ENCODE measurements at regions not wholly inside any gene's neighbourhood (a gene's known extent, or its start where the extent isn't known, plus 50 kb on each side); places are given as distances from the start of the nearest gene placed in this dataset.

- H3K27me3 ChIP-seq = no peaks in the 10 kb centered on the region
- no peaks in the 10 kb centered on the region for H3K4me1 ChIP-seq
- no peak for DNase-seq (ENCODE audit: low spot score in 2 of 2)
- TF ChIP-seq EP300 (IDR thresholded peaks at IDR 0.05) (no peak), POLR2AphosphoS5 (IDR thresholded peaks at IDR 0.05) (no peak), CTCF (IDR thresholded peaks at IDR 0.05) (no peak), POLR2A (IDR thresholded peaks at IDR 0.05) (no peak)
- no peaks in the 10 kb centered on the region for H3K36me3 ChIP-seq
- no peak overlapping the region for H3K27ac ChIP-seq
- 61% methylated on average over 3 of the region's 3 CpGs for WGBS
- H3K9me3 ChIP-seq = no peaks in the 10 kb centered on the region
- no peak overlapping the region for H3K4me3 ChIP-seq
Observed at GRCh38 chr3:24736701-24737100, 242.1 kb upstream of the THRB start.

GRCh38 chr3:24740326-24740725 is 245.7 kb upstream of the THRB start:
- no peaks in the 10 kb centered on the region for H3K4me1 ChIP-seq
- H3K4me3 ChIP-seq = no peak overlapping the region
- H3K27me3 ChIP-seq = no peaks in the 10 kb centered on the region
- WGBS = 78% methylated on average over 3 of the region's 3 CpGs
- no peak overlapping the region for H3K27ac ChIP-seq
- no peak for DNase-seq (ENCODE audit: low spot score in 2 of 2)
- TF ChIP-seq EP300 (IDR thresholded peaks at IDR 0.05) = no peak
- TF ChIP-seq POLR2AphosphoS5 (IDR thresholded peaks at IDR 0.05) = no peak
- no peak for TF ChIP-seq POLR2A (IDR thresholded peaks at IDR 0.05)
- TF ChIP-seq CTCF (IDR thresholded peaks at IDR 0.05) = no peak
- H3K36me3 ChIP-seq = no peaks in the 10 kb centered on the region
- no peaks in the 10 kb centered on the region for H3K9me3 ChIP-seq

GRCh38 chr3:24741506-24741905 is 246.9 kb upstream of the THRB start:
- WGBS = 89% methylated on average over 2 of the region's 2 CpGs
- TF ChIP-seq EP300 (IDR thresholded peaks at IDR 0.05) = no peak
- TF ChIP-seq CTCF (IDR thresholded peaks at IDR 0.05) = no peak
- no peak for TF ChIP-seq POLR2AphosphoS5 (IDR thresholded peaks at IDR 0.05)
- TF ChIP-seq POLR2A (IDR thresholded peaks at IDR 0.05) = no peak
- no peaks in the 10 kb centered on the region for H3K9me3 ChIP-seq
- no peaks in the 10 kb centered on the region for H3K27me3 ChIP-seq
- no peak overlapping the region for H3K27ac ChIP-seq
- no peaks in the 10 kb centered on the region for H3K4me1 ChIP-seq
- no peaks in the 10 kb centered on the region for H3K36me3 ChIP-seq
- DNase-seq (ENCODE audit: low spot score in 2 of 2) = no peak
- H3K4me3 ChIP-seq = no peak overlapping the region

- Histone ChIP-seq H3K4me1 (no peaks in the 10 kb centered on the region), H3K36me3 (no peaks in the 10 kb centered on the region), H3K9me3 (no peaks in the 10 kb centered on the region), H3K4me3 (no peak overlapping the region), H3K27ac (no peak overlapping the region), H3K27me3 (no peaks in the 10 kb centered on the region)
- TF ChIP-seq CTCF (IDR thresholded peaks at IDR 0.05) (no peak), POLR2AphosphoS5 (IDR thresholded peaks at IDR 0.05) (no peak), POLR2A (IDR thresholded peaks at IDR 0.05) (no peak), EP300 (IDR thresholded peaks at IDR 0.05) (no peak)
- WGBS = 86% methylated on average over 4 of the region's 4 CpGs
- no peak for DNase-seq (ENCODE audit: low spot score in 2 of 2)
Observed at GRCh38 chr3:24748520-24748919, 253.9 kb upstream of the THRB start.

- DNase-seq (ENCODE audit: low spot score in 2 of 2) = no peak
- no peak overlapping the region for H3K4me3 ChIP-seq
- H3K27me3 ChIP-seq = peaks cover 3% of the 10 kb centered on the region
- H3K4me1 ChIP-seq = no peaks in the 10 kb centered on the region
- H3K27ac ChIP-seq = no peak overlapping the region
- no peak for TF ChIP-seq CTCF (IDR thresholded peaks at IDR 0.05)
- TF ChIP-seq EP300 (IDR thresholded peaks at IDR 0.05) = no peak
- TF ChIP-seq POLR2AphosphoS5 (IDR thresholded peaks at IDR 0.05) = no peak
- no peak for TF ChIP-seq POLR2A (IDR thresholded peaks at IDR 0.05)
- no peaks in the 10 kb centered on the region for H3K36me3 ChIP-seq
- H3K9me3 ChIP-seq = no peaks in the 10 kb centered on the region
- 91% methylated on average over 1 of the region's 1 CpG for WGBS
Observed at GRCh38 chr3:24751020-24751419, 256.4 kb upstream of the THRB start.

Measured in suprapubic skin (tissue), 4 donors.